HG03103 (cell line): ENCODE measurements at regions not wholly inside any gene's neighbourhood (a gene's known extent, or its start where the extent isn't known, plus 50 kb on each side); places are given as distances from the start of the nearest gene placed in this dataset.
"Not testable (repeated sequence)": the region's sequence is repeated elsewhere in the genome, so short reads cannot be mapped to it uniquely, and the experiment has no call there.

Source experiments
- ATAC-seq: cut with Tn5 transposase; IDR thresholded peaks from one replicate; pipeline ENCODE4 v1.9.1; 2021; ENCODE audit warnings: low read depth; ENCODE audit not compliant: unreplicated experiment

- ATAC-seq = no peak
Observed at GRCh38 chr11:19420868-19421533, 180.3 kb upstream of the E2F8 start.

GRCh38 chr11:19419808-19420207 is 179.1 kb upstream of the E2F8 start:
- ATAC-seq = no peak

- no peak for ATAC-seq
Observed at GRCh38 chr11:19419021-19419750, 178.4 kb upstream of the E2F8 start.

GRCh38 chr11:19418221-19418620 is 177.5 kb upstream of the E2F8 start:
- ATAC-seq = no peak

- not testable (repeated sequence) for ATAC-seq
Observed at GRCh38 chr11:19412070-19412469, 171.3 kb upstream of the E2F8 start.

GRCh38 chr11:19410032-19410431 is 169.3 kb upstream of the E2F8 start:
- peak; percentile 63 for ATAC-seq

GRCh38 chr11:19409307-19409706 is 168.6 kb upstream of the E2F8 start:
- no peak for ATAC-seq

GRCh38 chr11:19407677-19408270 is 167.0 kb upstream of the E2F8 start:
- ATAC-seq = no peak

- ATAC-seq = no peak
Observed at GRCh38 chr11:19405966-19406365, 165.2 kb upstream of the E2F8 start.

GRCh38 chr11:19404787-19405186 is 164.0 kb upstream of the E2F8 start:
- no peak for ATAC-seq

GRCh38 chr11:19403196-19403895 is 162.6 kb upstream of the E2F8 start:
- no peak for ATAC-seq

GRCh38 chr11:19400296-19400695 is 159.6 kb upstream of the E2F8 start:
- ATAC-seq = no peak

- ATAC-seq = no peak
Observed at GRCh38 chr11:19398772-19399527, 158.2 kb upstream of the E2F8 start.

GRCh38 chr11:19398273-19398672 is 157.5 kb upstream of the E2F8 start:
- ATAC-seq = no peak

GRCh38 chr11:19395050-19395449 is 154.3 kb upstream of the E2F8 start:
- ATAC-seq = peak; percentile 13

- ATAC-seq = peak; percentile 55
Observed at GRCh38 chr11:19394525-19395016, 153.8 kb upstream of the E2F8 start.

GRCh38 chr11:19393941-19394340 is 153.2 kb upstream of the E2F8 start:
- ATAC-seq = no peak

GRCh38 chr11:19392847-19393518 is 152.2 kb upstream of the E2F8 start:
- ATAC-seq = no peak

GRCh38 chr11:19392321-19392720 is 151.6 kb upstream of the E2F8 start:
- no peak for ATAC-seq

- ATAC-seq = no peak
Observed at GRCh38 chr11:19391652-19392051, 150.9 kb upstream of the E2F8 start.
